BJ (cell line): ENCODE measurements at regions not wholly inside any gene's neighbourhood (a gene's known extent, or its start where the extent isn't known, plus 50 kb on each side); places are given as distances from the start of the nearest gene placed in this dataset.
"Not testable (repeated sequence)": the region's sequence is repeated elsewhere in the genome, so short reads cannot be mapped to it uniquely, and the experiment has no call there.

Source experiments
- CTCF ChIA-PET: fragments of 350-600 bp; formaldehyde crosslinking; extraction: SDS; loops from one replicate; lab custom pipeline; 2021; ENCODE audit warnings: antibody characterized with exemption, inconsistent platforms; lab: Yijun Ruan, JAX
- POLR2A ChIA-PET: fragments of 300-600 bp; sonication (Branson Sonifier 250); formaldehyde crosslinking; extraction: SDS; loops from one replicate; lab custom pipeline; 2021; ENCODE audit warnings: antibody characterized with exemption; lab: Charles Lee
- DNase-seq: peaks from one replicate; pipeline ENCODE4 v3.0.0-alpha.2; 2011; ENCODE audit warnings: low read depth
- H3K27me3 ChIP-seq: 2 replicates; pipeline ENCODE4 v1.6.0; 2011; ENCODE audit warnings: low read length; ENCODE audit not compliant: control insufficient read depth, insufficient read depth
- H3K36me3 ChIP-seq: 2 replicates; pipeline ENCODE4 v1.5.1; 2011; ENCODE audit warnings: low read length; ENCODE audit not compliant: control insufficient read depth, insufficient read depth
- H3K4me3 ChIP-seq: 2 replicates; pipeline ENCODE4 v1.5.1; 2011; ENCODE audit warnings: low read depth, mild to moderate bottlenecking, control low read depth, low read length
- TF ChIP-seq, protein P1 (sequence below): IDR thresholded peaks from 2 replicates; pipeline ENCODE4 v1.5.1; 2011; ENCODE audit warnings: low read depth, mild to moderate bottlenecking, control low read depth, inconsistent platforms, low read length, moderate library complexity; ENCODE audit not compliant: insufficient read depth

- CTCF ChIA-PET: interaction anchor here (1.0 kb wide), 1 partner anchor 264 kb away, joined by 4 read pairs; no protein-coding TSS in a partner anchor
- TF ChIP-seq, protein P1, sequence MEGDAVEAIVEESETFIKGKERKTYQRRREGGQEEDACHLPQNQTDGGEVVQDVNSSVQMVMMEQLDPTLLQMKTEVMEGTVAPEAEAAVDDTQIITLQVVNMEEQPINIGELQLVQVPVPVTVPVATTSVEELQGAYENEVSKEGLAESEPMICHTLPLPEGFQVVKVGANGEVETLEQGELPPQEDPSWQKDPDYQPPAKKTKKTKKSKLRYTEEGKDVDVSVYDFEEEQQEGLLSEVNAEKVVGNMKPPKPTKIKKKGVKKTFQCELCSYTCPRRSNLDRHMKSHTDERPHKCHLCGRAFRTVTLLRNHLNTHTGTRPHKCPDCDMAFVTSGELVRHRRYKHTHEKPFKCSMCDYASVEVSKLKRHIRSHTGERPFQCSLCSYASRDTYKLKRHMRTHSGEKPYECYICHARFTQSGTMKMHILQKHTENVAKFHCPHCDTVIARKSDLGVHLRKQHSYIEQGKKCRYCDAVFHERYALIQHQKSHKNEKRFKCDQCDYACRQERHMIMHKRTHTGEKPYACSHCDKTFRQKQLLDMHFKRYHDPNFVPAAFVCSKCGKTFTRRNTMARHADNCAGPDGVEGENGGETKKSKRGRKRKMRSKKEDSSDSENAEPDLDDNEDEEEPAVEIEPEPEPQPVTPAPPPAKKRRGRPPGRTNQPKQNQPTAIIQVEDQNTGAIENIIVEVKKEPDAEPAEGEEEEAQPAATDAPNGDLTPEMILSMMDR: no peak
- Histone ChIP-seq H3K27me3 (no peaks in the 10 kb centered on the region), H3K4me3 (no peak overlapping the region), H3K36me3 (no peaks in the 10 kb centered on the region)
- POLR2A ChIA-PET: no interaction called here
- DNase-seq: no peak
Observed at GRCh38 chr20:53652090-53652858, 58.6 kb upstream of the ZNF217 start.

GRCh38 chr20:53649493-53649892, 55.9 kb upstream of the ZNF217 start:
- POLR2A ChIA-PET, CTCF ChIA-PET, DNase-seq, H3K36me3 ChIP-seq, H3K27me3 ChIP-seq, H3K4me3 ChIP-seq: not testable (repeated sequence)

DNA sequence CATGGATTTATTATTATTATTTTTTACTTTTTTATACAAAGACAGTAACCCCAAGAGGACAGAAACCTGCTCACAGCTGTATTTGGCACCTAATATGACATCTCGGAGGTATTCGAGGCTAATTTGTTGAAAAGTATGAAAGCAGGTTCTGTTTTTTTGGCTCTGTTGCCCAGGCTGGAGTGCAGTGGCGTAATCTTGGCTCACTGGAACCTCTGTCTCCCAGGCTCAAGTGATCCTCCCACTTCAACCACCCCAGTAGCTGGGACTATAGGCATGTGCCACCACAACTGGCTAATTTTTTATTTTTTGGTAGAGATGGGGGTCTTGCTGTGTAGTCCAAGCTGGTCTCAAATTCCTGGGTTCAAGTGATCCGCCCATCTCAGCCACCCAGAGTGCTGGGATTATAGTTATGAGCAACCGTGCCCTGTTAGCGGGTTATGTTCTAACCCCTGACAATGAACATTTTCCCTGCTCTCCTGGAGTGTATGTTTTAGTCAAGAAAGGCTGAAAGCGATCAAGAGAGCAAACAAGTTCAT, 53.7 kb upstream of the ZNF217 start:
- ChIA-PET CTCF (no interaction called here), POLR2A (interaction anchor here (0.8 kb wide), 1 partner anchor 9 kb away, joined by 4 read pairs; no protein-coding TSS in a partner anchor)
- no peak for DNase-seq
- Histone ChIP-seq H3K4me3 (no peak overlapping the region), H3K27me3 (no peaks in the 10 kb centered on the region), H3K36me3 (no peaks in the 10 kb centered on the region)
- TF ChIP-seq, protein P1: no peak

DNA sequence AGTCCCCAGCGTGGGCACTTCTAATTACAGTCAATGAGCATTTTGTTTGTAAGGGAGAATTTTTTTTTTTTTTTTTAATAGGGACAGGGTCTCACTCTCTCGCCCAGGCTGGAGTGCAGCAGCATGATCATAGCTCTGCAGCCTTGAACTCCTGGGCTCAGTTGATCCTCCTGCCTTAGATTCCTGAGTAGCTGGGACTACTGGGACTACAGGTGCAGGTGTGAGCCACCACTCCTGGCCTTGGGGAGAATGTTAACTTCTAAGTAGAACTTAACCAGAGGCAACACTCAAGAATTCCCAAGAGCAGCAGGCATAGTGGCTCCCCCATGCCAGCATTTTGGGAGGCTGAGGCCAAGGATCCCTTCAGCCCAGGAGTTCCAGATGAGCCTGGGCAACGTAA, 52.9 kb upstream of the ZNF217 start:
- no peak overlapping the region for H3K4me3 ChIP-seq
- no peaks in the 10 kb centered on the region for H3K36me3 ChIP-seq
- TF ChIP-seq, protein P1: no peak
- no peak for DNase-seq
- ChIA-PET CTCF (interaction anchor here (0.6 to 1.6 kb wide), 3 partner anchors 10 to 416 kb away, joined by 3 to 5 read pairs (median 3); no protein-coding TSS in a partner anchor), POLR2A (interaction anchor here (0.8 kb wide), 1 partner anchor 9 kb away, joined by 4 read pairs; no protein-coding TSS in a partner anchor)
- H3K27me3 ChIP-seq: no peaks in the 10 kb centered on the region

- CTCF ChIA-PET: interaction anchor here (1.6 kb wide), 1 partner anchor 11 kb away, joined by 3 read pairs; no protein-coding TSS in a partner anchor
Observed at GRCh38 chr20:53645582-53645897, 51.9 kb upstream of the ZNF217 start.

DNA sequence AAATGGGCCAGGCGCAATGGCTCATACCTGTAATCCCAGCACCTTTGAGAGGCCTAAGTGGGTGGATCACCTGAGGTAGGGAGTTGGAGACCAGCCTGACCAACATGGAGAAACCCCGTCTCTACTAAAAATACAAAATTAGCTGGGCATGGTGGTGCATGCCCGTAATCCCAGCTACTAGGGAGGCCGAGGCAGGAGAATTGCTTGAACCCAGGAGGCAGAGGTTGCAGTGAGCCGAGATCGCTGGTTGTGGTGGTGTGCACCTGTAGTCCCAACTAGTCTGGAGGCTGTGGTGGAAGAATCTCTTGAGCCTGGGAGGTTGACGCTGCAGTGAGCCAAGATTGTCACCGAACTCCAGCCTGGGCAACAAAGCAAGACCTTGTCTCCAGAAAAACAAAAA, 50.5 kb upstream of the ZNF217 start:
- H3K27me3 ChIP-seq, POLR2A ChIA-PET, H3K36me3 ChIP-seq, DNase-seq, H3K4me3 ChIP-seq: not testable (repeated sequence)
- CTCF ChIA-PET: interaction anchor here (0.9 kb wide), 1 partner anchor 22 kb away, joined by 3 read pairs; no protein-coding TSS in a partner anchor

More at GRCh38 chr20:53645582-53645897, 51.9 kb upstream of the ZNF217 start:
- Histone ChIP-seq H3K4me3 (no peak overlapping the region), H3K36me3 (no peaks in the 10 kb centered on the region), H3K27me3 (no peaks in the 10 kb centered on the region)
- DNase-seq: no peak
- TF ChIP-seq, protein P1: no peak
- POLR2A ChIA-PET: no interaction called here
